Ovary (tissue), 1 donor: ENCODE measurements at regions not wholly inside any gene's neighbourhood (a gene's known extent, or its start where the extent isn't known, plus 50 kb on each side); places are given as distances from the start of the nearest gene placed in this dataset.

Experiments
- EP300 ChIP-seq: sonication (generic); formaldehyde crosslinking; IDR thresholded peaks from one replicate; pipeline ENCODE4 v1.6.1; 2017; ENCODE audit warnings: antibody characterized with exemption
- POLR2A ChIP-seq: fragments of 450-650 bp; IDR thresholded peaks from one replicate; pipeline ENCODE4 v1.6.1; 2017; ENCODE audit warnings: antibody characterized with exemption, mild to moderate bottlenecking, moderate library complexity

DNA sequence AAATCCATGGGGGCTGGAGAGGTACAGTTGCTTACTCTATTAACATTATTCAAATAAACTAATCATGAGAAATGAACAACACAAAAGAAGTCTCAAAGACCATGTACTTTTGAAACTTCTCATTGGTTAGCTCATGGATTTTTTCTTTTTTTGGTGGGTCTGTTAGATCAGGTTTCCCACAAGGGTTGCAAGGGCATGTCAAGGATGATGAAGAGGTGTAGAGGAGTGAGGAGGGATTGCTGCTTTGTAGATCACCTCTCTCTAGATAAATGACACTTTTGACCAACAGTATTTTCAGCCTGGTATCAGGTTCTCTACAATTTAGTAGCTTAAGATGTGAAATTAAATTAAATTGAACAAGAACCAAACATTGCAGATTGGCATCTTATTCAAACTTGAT lies 417.9 kb upstream of the AGA start:
- no peak for TF ChIP-seq POLR2A
- TF ChIP-seq EP300: no peak
